AG10803 (cell line): ENCODE measurements at regions not wholly inside any gene's neighbourhood (a gene's known extent, or its start where the extent isn't known, plus 50 kb on each side); places are given as distances from the start of the nearest gene placed in this dataset.
"Not testable (repeated sequence)": the region's sequence is repeated elsewhere in the genome, so short reads cannot be mapped to it uniquely, and the experiment has no call there.

ENCODE experiments used
- DNase-seq: peaks from one replicate; pipeline ENCODE4 v3.0.0; 2010; ENCODE audit warnings: low read depth
- H3K4me3 ChIP-seq: 2 replicates; pipeline ENCODE4 v1.5.1; 2011; ENCODE audit warnings: mild to moderate bottlenecking, low read length, control low read depth
- TF ChIP-seq, protein P1 (sequence below): conservative IDR thresholded peaks from 2 replicates; pipeline ENCODE4 v1.5.1; 2011; ENCODE audit warnings: mild to moderate bottlenecking, low read length, control low read depth, inconsistent platforms

DNA sequence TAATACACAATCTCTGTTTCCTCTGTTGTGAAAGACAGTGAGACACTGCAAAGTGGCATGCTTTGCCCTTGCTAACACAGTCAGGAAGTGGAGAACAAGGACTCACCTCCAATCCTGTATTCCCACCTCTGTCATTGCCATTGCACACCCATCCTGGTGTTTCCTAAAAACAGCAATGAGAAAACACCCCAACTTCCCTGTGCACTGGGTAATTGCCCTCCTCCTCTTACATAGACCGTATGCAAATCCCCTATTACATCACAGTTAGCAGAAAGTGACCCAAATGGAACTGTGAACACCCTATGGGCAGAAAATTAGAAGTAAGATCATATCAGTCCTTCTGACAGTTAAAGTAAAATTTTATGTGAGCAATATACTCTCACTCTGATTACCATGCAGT lies 355.5 kb downstream of the BCL11B start:
- TF ChIP-seq, protein P1, sequence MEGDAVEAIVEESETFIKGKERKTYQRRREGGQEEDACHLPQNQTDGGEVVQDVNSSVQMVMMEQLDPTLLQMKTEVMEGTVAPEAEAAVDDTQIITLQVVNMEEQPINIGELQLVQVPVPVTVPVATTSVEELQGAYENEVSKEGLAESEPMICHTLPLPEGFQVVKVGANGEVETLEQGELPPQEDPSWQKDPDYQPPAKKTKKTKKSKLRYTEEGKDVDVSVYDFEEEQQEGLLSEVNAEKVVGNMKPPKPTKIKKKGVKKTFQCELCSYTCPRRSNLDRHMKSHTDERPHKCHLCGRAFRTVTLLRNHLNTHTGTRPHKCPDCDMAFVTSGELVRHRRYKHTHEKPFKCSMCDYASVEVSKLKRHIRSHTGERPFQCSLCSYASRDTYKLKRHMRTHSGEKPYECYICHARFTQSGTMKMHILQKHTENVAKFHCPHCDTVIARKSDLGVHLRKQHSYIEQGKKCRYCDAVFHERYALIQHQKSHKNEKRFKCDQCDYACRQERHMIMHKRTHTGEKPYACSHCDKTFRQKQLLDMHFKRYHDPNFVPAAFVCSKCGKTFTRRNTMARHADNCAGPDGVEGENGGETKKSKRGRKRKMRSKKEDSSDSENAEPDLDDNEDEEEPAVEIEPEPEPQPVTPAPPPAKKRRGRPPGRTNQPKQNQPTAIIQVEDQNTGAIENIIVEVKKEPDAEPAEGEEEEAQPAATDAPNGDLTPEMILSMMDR = no peak
- no peak overlapping the region for H3K4me3 ChIP-seq
- DNase-seq = no peak

DNA sequence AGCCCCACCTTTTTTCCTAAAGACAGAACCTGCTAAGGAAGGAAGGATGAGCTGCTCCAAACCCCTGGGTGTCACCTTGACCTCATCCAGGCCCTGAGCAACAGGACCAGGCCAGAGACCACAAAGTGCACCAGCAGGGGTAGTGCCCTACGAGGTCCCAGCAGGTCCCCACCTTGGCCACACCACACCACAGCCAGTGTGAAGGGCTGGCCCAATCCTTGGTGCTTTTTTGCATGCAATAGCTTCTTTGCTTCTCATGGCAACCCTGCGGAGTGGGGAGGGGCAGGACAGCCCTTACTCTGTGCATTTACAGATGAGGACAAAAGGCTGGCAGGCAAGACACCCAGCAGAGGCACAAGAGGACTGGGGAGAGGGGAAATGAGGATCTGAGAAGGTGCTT lies 352.6 kb downstream of the BCL11B start:
- no peak for DNase-seq
- TF ChIP-seq, protein P1 = no peak
- no peak overlapping the region for H3K4me3 ChIP-seq

DNA sequence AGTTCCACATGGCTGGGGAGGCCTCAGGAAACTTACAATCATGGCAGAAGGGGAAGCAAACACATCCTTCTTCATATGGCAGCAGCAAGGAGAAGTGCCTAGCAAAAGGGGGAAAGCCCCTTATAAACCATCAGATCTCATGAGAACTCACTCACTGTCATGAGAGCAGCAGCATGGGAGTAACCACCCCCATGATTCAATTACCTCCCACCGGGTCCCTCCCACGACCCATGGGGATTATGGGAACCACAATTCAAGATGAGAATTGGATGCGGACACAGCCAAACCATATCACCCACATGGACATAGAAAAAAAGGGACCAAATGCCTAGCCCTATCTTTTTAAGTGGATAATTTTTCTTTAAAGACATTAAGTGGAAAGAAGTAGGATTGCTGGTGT lies 350.7 kb downstream of the BCL11B start:
- DNase-seq, H3K4me3 ChIP-seq: not testable (repeated sequence)

DNA sequence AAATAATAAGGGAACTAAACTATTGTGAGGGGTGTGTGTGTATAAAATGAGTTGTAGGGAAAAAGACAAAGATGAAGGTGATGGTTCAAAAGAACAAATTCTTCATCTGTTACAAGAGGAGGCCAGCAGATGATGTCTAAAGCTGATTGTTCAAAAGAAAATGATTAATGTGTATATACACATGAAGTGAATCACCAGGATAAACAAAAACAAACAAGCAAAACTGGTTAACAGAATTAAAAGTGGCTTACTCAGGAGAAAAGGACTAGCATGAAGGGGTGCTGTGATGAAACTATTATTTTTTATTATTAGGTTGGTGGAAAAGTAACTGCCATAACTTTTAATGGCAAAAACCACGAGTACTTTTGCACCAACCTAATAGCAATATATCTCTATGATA lies 348.4 kb downstream of the BCL11B start:
- DNase-seq = no peak
- TF ChIP-seq, protein P1 = no peak
- H3K4me3 ChIP-seq = no peak overlapping the region

DNA sequence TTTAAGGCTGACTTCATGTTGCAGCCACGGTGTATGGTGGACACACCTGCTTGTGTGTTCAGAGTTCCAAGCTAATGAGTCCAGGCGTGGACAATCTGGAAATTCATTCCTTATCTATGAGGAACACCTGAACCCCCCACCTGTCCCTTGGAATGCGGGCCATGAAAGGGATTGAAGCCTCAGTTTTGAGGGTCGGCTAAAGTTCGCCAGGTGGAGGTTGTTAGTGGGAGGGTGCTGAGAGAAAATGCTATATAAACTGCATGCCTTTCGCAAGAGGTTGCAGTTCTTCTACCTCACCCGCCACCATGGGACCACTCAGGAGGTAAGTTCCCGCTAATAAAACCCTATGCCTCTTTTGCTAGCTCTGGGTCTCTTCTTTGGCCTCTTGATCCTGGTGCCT lies 348.0 kb downstream of the BCL11B start:
- TF ChIP-seq, protein P1 = no peak
- no peak overlapping the region for H3K4me3 ChIP-seq
- no peak for DNase-seq

DNA sequence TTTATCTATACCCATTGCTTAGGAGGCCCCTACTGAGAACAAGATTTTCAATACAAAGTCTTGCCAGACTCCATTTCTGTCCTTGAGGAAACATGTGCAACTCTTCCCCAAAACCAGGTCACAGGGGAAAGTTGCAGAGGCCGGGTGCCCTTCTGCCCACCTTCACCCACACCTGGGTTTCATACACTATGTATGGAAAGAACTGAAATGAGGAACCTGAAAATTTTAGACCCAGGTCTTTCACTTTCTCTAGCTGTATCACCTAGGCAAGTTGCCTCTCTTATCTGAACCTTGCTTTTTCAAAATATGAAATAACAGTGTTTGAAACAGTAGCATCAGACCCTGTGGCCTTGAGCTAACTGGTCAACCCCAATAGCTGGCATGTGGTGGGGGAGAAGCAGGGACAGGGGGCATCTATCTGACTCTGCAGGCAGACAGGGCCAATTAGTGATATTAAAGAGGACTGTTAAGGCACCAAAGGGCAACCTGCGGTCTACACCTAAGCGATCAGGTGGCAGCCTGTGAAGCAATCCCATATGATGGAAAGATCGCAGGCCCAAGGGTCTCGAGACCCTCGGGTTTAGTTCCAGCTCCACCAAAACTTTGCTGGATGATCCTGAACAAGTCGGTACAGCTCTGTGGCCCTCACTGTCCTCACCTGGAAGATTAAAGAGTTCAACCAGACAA lies 346.5 kb downstream of the BCL11B start:
- DNase-seq = no peak
- TF ChIP-seq, protein P1 = no peak
- H3K4me3 ChIP-seq = no peak overlapping the region

DNA sequence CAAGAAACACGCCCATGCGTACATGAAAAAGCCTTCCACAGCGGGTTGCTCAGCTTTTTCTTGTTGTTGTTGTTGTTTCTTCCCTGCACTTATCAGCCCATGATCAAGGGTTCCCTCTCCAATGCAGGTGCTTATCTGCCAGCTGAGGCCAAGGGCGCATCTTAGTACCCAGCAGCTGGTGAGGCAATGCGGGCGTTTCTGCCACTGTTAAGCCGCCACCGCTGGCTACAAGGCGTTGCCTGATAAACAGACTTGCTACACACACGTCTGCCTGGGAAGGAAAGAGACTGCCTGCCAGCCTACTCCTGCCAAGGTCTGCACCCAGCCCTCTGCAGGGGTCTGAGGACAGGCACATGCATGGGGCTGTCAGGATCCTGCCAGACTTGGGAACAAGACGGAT lies 345.9 kb downstream of the BCL11B start:
- TF ChIP-seq, protein P1 = no peak
- no peak overlapping the region for H3K4me3 ChIP-seq
- no peak for DNase-seq

DNA sequence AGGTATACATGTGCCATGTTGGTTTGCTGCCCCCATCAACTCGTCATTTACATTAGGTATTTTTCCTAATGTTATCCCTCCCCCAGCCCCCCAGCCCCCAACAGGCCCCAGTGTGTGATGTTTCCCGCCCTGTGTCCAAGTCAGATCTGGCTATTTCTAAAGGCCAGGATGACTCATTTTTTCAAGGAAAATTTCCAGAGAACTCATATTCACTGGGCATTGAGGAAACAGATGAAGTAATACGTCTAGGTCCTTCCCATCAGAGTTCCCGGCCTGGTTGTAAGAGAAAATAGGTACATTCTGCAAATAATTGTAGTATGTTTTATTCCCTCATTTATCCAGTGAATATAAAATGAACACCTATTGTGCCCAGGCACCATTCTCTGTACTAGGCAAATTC lies 345.2 kb downstream of the BCL11B start:
- no peak overlapping the region for H3K4me3 ChIP-seq
- DNase-seq = peak; percentile 13
- TF ChIP-seq, protein P1 = no peak
